Activated T-helper 17 cell treated with anti-CD3 and anti-CD28 coated beads, Interleukin-2, amount 50 U/mL, for 72 hours (primary cell): ENCODE measurements at regions not wholly inside any gene's neighbourhood (a gene's known extent, or its start where the extent isn't known, plus 50 kb on each side); places are given as distances from the start of the nearest gene placed in this dataset.
"Not testable (repeated sequence)": the region's sequence is repeated elsewhere in the genome, so short reads cannot be mapped to it uniquely, and the experiment has no call there.

Source experiments
- ATAC-seq: fragments of 150-1000 bp; cut with Tn5 transposase; replicated peaks from 2 replicates; pipeline ENCODE4 v1.10.0; 2021; ENCODE audit warnings: mild to moderate bottlenecking, moderate library complexity
- H3K27ac Mint-ChIP-seq: one replicate; pipeline ENCODE4 v1.8.0; 2022; ENCODE audit warnings: mixed read lengths
- H3K27me3 Mint-ChIP-seq: one replicate; pipeline ENCODE4 v1.8.0; 2022; ENCODE audit warnings: mixed read lengths
- H3K36me3 Mint-ChIP-seq: one replicate; pipeline ENCODE4 v1.8.0; 2022; ENCODE audit warnings: low read depth, mild to moderate bottlenecking, mixed read lengths
- H3K4me1 Mint-ChIP-seq: one replicate; pipeline ENCODE4 v1.8.0; 2022; ENCODE audit warnings: mixed read lengths
- H3K4me3 Mint-ChIP-seq: one replicate; pipeline ENCODE4 v1.8.0; 2022; ENCODE audit warnings: mild to moderate bottlenecking, mixed read lengths
- H3K9me3 Mint-ChIP-seq: one replicate; pipeline ENCODE4 v1.8.0; 2022; ENCODE audit warnings: mixed read lengths

- Mint-ChIP-seq H3K27ac (no peak overlapping the region), H3K4me3 (no peak overlapping the region), H3K9me3 (no peaks in the 10 kb centered on the region), H3K36me3 (no peaks in the 10 kb centered on the region), H3K27me3 (no peaks in the 10 kb centered on the region), H3K4me1 (no peaks in the 10 kb centered on the region)
- ATAC-seq: no peak
Measured at GRCh38 chrX:55813150-55813549, 95.6 kb downstream of the RRAGB start.

- Mint-ChIP-seq H3K4me1 (no peaks in the 10 kb centered on the region), H3K4me3 (no peak overlapping the region), H3K27ac (no peak overlapping the region), H3K36me3 (no peaks in the 10 kb centered on the region), H3K27me3 (no peaks in the 10 kb centered on the region), H3K9me3 (no peaks in the 10 kb centered on the region)
- no peak for ATAC-seq
Measured at GRCh38 chrX:55815546-55815945, 98.0 kb downstream of the RRAGB start.

- no peak overlapping the region for H3K27ac Mint-ChIP-seq
- H3K4me3 Mint-ChIP-seq: no peak overlapping the region
- no peaks in the 10 kb centered on the region for H3K4me1 Mint-ChIP-seq
- no peaks in the 10 kb centered on the region for H3K36me3 Mint-ChIP-seq
- no peaks in the 10 kb centered on the region for H3K27me3 Mint-ChIP-seq
- ATAC-seq: no peak
- H3K9me3 Mint-ChIP-seq: no peaks in the 10 kb centered on the region
Measured at GRCh38 chrX:55816023-55816422, 98.5 kb downstream of the RRAGB start.

GRCh38 chrX:55818673-55819375 is 101.3 kb downstream of the RRAGB start:
- ATAC-seq: no peak
- Mint-ChIP-seq H3K27me3 (no peaks in the 10 kb centered on the region), H3K4me1 (no peaks in the 10 kb centered on the region), H3K4me3 (no peak overlapping the region), H3K36me3 (no peaks in the 10 kb centered on the region), H3K9me3 (peaks cover under 1% of the 10 kb centered on the region), H3K27ac (no peak overlapping the region)

GRCh38 chrX:55839485-55839884 is 121.9 kb downstream of the RRAGB start:
- ATAC-seq: no peak
- Mint-ChIP-seq H3K27me3 (no peaks in the 10 kb centered on the region), H3K36me3 (no peaks in the 10 kb centered on the region), H3K27ac (no peak overlapping the region), H3K9me3 (no peaks in the 10 kb centered on the region), H3K4me3 (no peak overlapping the region), H3K4me1 (no peaks in the 10 kb centered on the region)

GRCh38 chrX:55841962-55842752 is 124.6 kb downstream of the RRAGB start:
- Mint-ChIP-seq H3K9me3 (no peaks in the 10 kb centered on the region), H3K4me3 (no peak overlapping the region), H3K36me3 (no peaks in the 10 kb centered on the region), H3K27me3 (no peaks in the 10 kb centered on the region), H3K27ac (no peak overlapping the region), H3K4me1 (no peaks in the 10 kb centered on the region)
- no peak for ATAC-seq

- H3K27ac Mint-ChIP-seq, H3K4me1 Mint-ChIP-seq, H3K4me3 Mint-ChIP-seq, ATAC-seq, H3K36me3 Mint-ChIP-seq, H3K27me3 Mint-ChIP-seq, H3K9me3 Mint-ChIP-seq: not testable (repeated sequence)
Measured at GRCh38 chrX:55866779-55867178, 149.2 kb downstream of the RRAGB start.

- H3K4me3 Mint-ChIP-seq: no peak overlapping the region
- H3K27me3 Mint-ChIP-seq: peaks cover 3% of the 10 kb centered on the region
- H3K36me3 Mint-ChIP-seq: no peaks in the 10 kb centered on the region
- ATAC-seq: peak; percentile 52
- H3K4me1 Mint-ChIP-seq: no peaks in the 10 kb centered on the region
- no peaks in the 10 kb centered on the region for H3K9me3 Mint-ChIP-seq
- H3K27ac Mint-ChIP-seq: no peak overlapping the region
Measured at GRCh38 chrX:55867181-55867651, 149.7 kb downstream of the RRAGB start.

GRCh38 chrX:55867708-55868107 is 150.2 kb downstream of the RRAGB start:
- Mint-ChIP-seq H3K4me1 (no peaks in the 10 kb centered on the region), H3K9me3 (no peaks in the 10 kb centered on the region), H3K36me3 (no peaks in the 10 kb centered on the region), H3K27ac (no peak overlapping the region), H3K27me3 (peaks cover 3% of the 10 kb centered on the region), H3K4me3 (no peak overlapping the region)
- peak; percentile 29 for ATAC-seq

- ATAC-seq: no peak
- Mint-ChIP-seq H3K27me3 (peaks cover 3% of the 10 kb centered on the region), H3K27ac (no peak overlapping the region), H3K4me3 (no peak overlapping the region), H3K4me1 (no peaks in the 10 kb centered on the region), H3K36me3 (no peaks in the 10 kb centered on the region), H3K9me3 (no peaks in the 10 kb centered on the region)
Measured at GRCh38 chrX:55874807-55875206, 157.3 kb downstream of the RRAGB start.

- not testable (repeated sequence) for H3K36me3 Mint-ChIP-seq, H3K9me3 Mint-ChIP-seq, H3K27ac Mint-ChIP-seq, H3K4me1 Mint-ChIP-seq, H3K4me3 Mint-ChIP-seq, ATAC-seq, H3K27me3 Mint-ChIP-seq
Measured at GRCh38 chrX:55883541-55883940, 166.0 kb downstream of the RRAGB start.

- Mint-ChIP-seq H3K4me3 (peak overlapping the region; percentile 85), H3K27me3 (no peaks in the 10 kb centered on the region), H3K27ac (peak overlapping the region; percentile 86), H3K9me3 (no peaks in the 10 kb centered on the region), H3K4me1 (peaks cover 17% of the 10 kb centered on the region), H3K36me3 (no peaks in the 10 kb centered on the region)
- peak; percentile 79 for ATAC-seq
Measured at GRCh38 chrX:55907968-55908607, 190.5 kb downstream of the RRAGB start.

GRCh38 chrX:55908661-55909212 is 191.2 kb downstream of the RRAGB start:
- Mint-ChIP-seq H3K27me3 (no peaks in the 10 kb centered on the region), H3K36me3 (no peaks in the 10 kb centered on the region), H3K4me3 (peak overlapping the region; percentile 85), H3K4me1 (peaks cover 17% of the 10 kb centered on the region), H3K27ac (peak overlapping the region; percentile 86), H3K9me3 (no peaks in the 10 kb centered on the region)
- peak; percentile 62 for ATAC-seq

- Mint-ChIP-seq H3K4me3 (no peak overlapping the region), H3K27me3 (no peaks in the 10 kb centered on the region), H3K9me3 (peaks cover 8% of the 10 kb centered on the region), H3K36me3 (no peaks in the 10 kb centered on the region), H3K27ac (no peak overlapping the region), H3K4me1 (no peaks in the 10 kb centered on the region)
- no peak for ATAC-seq
Measured at GRCh38 chrX:55919367-55920221, 202.0 kb downstream of the RRAGB start.
